ENCODE measurements at regions not wholly inside any gene's neighbourhood (a gene's known extent, or its start where the extent isn't known, plus 50 kb on each side); places are given as distances from the start of the nearest gene placed in this dataset.

DNA sequence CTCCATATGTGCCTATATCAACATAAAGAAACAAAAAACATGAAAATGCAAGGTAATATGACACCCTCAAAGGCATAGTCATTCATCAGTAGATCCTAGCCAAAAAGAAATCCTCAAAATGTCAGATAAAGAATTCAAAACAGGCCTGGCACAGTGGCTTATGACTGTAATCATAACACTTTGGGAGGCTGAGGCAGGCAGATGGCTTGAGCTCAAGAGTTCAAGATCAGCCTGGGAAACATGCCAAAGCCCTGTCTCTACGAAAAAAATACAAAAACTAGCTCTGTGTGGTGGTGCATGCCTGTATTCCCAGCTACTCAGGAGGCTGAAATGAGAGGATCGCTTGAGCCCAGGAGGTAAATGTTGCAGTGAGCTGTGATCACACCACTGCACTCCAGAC is 284.6 kb upstream of the KLHL29 start:
- H4K20me1 ChIP-seq (ENCODE audit: insufficient read depth), result no peaks in the 10 kb centered on the region
- CTCF ChIA-PET, result no interaction called here
- no peaks in the 10 kb centered on the region for H3K27me3 ChIP-seq (ENCODE audit: insufficient read depth, low read length)
- H3K4me2 ChIP-seq (ENCODE audit: low read length), result no peak overlapping the region
- H3K4me1 ChIP-seq (ENCODE audit: control insufficient read depth in 1 of 2, insufficient read depth in 2 of 2, low read length in 2 of 2), result no peaks in the 10 kb centered on the region
- H3K9me3 ChIP-seq (ENCODE audit: control insufficient read depth in 1 of 2, insufficient read depth in 1 of 2, low read depth in 1 of 2, low read length in 2 of 2), result no peaks in the 10 kb centered on the region
- H3K27ac ChIP-seq (ENCODE audit: low read depth, low read length), result no peak overlapping the region
- DNase-seq (ENCODE audit: low read depth, low spot score) (no peak), ATAC-seq (no peak)
- POLR2A ChIA-PET, result no interaction called here
- no peaks in the 10 kb centered on the region for H3K36me3 ChIP-seq (ENCODE audit: control insufficient read depth in 1 of 2, insufficient read depth in 2 of 2, low read length in 2 of 2)
- intact Hi-C loops (cut with micrococcal nuclease), result no loop called here
- no peak overlapping the region for H3K9ac ChIP-seq (ENCODE audit: low read length)
- BruUV-seq (replicated peaks), result no TSS peak
- RAD21 ChIA-PET (ENCODE audit: low non-redundant PET in 1 of 2, low total read pairs in 2 of 2, uncharacterized antibody in 2 of 2, unreplicated experiment in 2 of 2), result no interaction called here
- no peak for TF ChIP-seq ZFX (IDR thresholded peaks at IDR 0.05)
- TF ChIP-seq SIN3A (IDR thresholded peaks at IDR 0.05; ENCODE audit: low read depth), result no peak
- H3K9me2 ChIP-seq (ENCODE audit: insufficient read depth), result no peaks in the 10 kb centered on the region
- H3K4me3 ChIP-seq (replicated peaks in 1 of 2; ENCODE audit: low read depth in 1 of 2, low read length in 2 of 2), result no peak overlapping the region
- H3K79me2 ChIP-seq (ENCODE audit: insufficient read depth, low read length), result no peaks in the 10 kb centered on the region
- no peak overlapping the region for H2AFZ ChIP-seq (ENCODE audit: low read depth, low read length, poor library complexity, severe bottlenecking)

DNA sequence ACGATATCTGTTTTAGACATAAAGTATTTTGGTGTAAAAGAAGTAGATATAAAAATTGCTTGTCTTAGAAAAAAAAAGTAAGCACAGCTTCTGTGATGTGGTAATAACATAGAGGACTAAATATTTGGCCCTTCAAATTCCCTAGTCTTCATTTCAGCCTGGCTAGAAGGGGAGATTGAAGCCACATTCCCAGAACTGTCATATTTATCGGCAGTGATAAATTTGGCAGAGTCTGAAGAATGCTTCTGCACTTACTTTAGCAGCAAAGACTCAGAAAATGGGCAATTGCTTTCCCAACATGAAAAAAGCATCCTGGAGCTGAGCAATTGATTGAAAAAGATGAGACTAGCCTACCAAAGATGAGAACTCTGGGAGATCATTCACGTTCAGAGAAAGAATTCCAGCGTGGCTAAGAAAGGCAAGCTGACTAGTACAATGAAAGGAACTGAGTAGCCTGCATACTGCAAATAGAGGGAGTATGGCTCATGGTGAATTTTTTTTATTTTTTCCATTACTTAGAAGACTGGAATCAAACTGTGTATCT is 278.7 kb upstream of the KLHL29 start:
- CTCF ChIA-PET, result no interaction called here
- Histone ChIP-seq H3K4me3 (replicated peaks in 1 of 2; ENCODE audit: low read depth in 1 of 2, low read length in 2 of 2) (no peak overlapping the region), H3K9ac (ENCODE audit: low read length) (no peak overlapping the region), H3K4me1 (ENCODE audit: control insufficient read depth in 1 of 2, insufficient read depth in 2 of 2, low read length in 2 of 2) (no peaks in the 10 kb centered on the region), H2AFZ (ENCODE audit: low read depth, low read length, poor library complexity, severe bottlenecking) (no peak overlapping the region), H3K79me2 (ENCODE audit: insufficient read depth, low read length) (no peaks in the 10 kb centered on the region), H3K27ac (ENCODE audit: low read depth, low read length) (no peak overlapping the region), H3K4me2 (ENCODE audit: low read length) (no peak overlapping the region), H3K27me3 (ENCODE audit: insufficient read depth, low read length) (no peaks in the 10 kb centered on the region), H3K9me3 (ENCODE audit: control insufficient read depth in 1 of 2, insufficient read depth in 1 of 2, low read depth in 1 of 2, low read length in 2 of 2) (no peaks in the 10 kb centered on the region), H4K20me1 (ENCODE audit: insufficient read depth) (no peaks in the 10 kb centered on the region), H3K36me3 (ENCODE audit: control insufficient read depth in 1 of 2, insufficient read depth in 2 of 2, low read length in 2 of 2) (no peaks in the 10 kb centered on the region), H3K9me2 (ENCODE audit: insufficient read depth) (no peaks in the 10 kb centered on the region)
- BruUV-seq (replicated peaks), result no TSS peak
- DNase-seq (ENCODE audit: low read depth, low spot score), result no peak
- POLR2A ChIA-PET, result no interaction called here
- intact Hi-C loops (cut with micrococcal nuclease), result no loop called here
- TF ChIP-seq ZFX (IDR thresholded peaks at IDR 0.05), result no peak
- TF ChIP-seq, protein P1, sequence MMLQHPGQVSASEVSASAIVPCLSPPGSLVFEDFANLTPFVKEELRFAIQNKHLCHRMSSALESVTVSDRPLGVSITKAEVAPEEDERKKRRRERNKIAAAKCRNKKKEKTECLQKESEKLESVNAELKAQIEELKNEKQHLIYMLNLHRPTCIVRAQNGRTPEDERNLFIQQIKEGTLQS (IDR thresholded peaks at IDR 0.05), result no peak
- TF ChIP-seq, protein P2, sequence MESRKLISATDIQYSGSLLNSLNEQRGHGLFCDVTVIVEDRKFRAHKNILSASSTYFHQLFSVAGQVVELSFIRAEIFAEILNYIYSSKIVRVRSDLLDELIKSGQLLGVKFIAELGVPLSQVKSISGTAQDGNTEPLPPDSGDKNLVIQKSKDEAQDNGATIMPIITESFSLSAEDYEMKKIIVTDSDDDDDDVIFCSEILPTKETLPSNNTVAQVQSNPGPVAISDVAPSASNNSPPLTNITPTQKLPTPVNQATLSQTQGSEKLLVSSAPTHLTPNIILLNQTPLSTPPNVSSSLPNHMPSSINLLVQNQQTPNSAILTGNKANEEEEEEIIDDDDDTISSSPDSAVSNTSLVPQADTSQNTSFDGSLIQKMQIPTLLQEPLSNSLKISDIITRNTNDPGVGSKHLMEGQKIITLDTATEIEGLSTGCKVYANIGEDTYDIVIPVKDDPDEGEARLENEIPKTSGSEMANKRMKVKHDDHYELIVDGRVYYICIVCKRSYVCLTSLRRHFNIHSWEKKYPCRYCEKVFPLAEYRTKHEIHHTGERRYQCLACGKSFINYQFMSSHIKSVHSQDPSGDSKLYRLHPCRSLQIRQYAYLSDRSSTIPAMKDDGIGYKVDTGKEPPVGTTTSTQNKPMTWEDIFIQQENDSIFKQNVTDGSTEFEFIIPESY (IDR thresholded peaks at IDR 0.05; ENCODE audit: extremely low read depth, insufficient replicate concordance, low read length), result no peak
- TF ChIP-seq POLR2A (IDR thresholded peaks at IDR 0.05; ENCODE audit: borderline replicate concordance, extremely low read depth, insufficient read depth, insufficient read length), result no peak
- no peak for ATAC-seq
- RAD21 ChIA-PET (ENCODE audit: low non-redundant PET in 1 of 2, low total read pairs in 2 of 2, uncharacterized antibody in 2 of 2, unreplicated experiment in 2 of 2), result no interaction called here
